DOHH2 (cell line): ENCODE measurements at regions not wholly inside any gene's neighbourhood (a gene's known extent, or its start where the extent isn't known, plus 50 kb on each side); places are given as distances from the start of the nearest gene placed in this dataset.
A peak's percentile ranks its signal among the peaks of the same experiment; 100 is the strongest.

Experiments
- EZH2phosphoT487 ChIP-seq: fragments of 200-600 bp; sonication (generic); IDR thresholded peaks from 2 replicates; pipeline ENCODE4 v1.6.1; 2017; ENCODE audit warnings: borderline replicate concordance, mild to moderate bottlenecking, antibody characterized with exemption, low read length, moderate library complexity, mixed read lengths
- TF ChIP-seq, protein P1 (sequence below): fragments of 200-600 bp; sonication (generic); IDR thresholded peaks from one replicate; pipeline ENCODE4 v1.5.1; 2014; ENCODE audit warnings: antibody characterized with exemption, mild to moderate bottlenecking, low read depth, low read length; ENCODE audit not compliant: poor library complexity, severe bottlenecking

DNA sequence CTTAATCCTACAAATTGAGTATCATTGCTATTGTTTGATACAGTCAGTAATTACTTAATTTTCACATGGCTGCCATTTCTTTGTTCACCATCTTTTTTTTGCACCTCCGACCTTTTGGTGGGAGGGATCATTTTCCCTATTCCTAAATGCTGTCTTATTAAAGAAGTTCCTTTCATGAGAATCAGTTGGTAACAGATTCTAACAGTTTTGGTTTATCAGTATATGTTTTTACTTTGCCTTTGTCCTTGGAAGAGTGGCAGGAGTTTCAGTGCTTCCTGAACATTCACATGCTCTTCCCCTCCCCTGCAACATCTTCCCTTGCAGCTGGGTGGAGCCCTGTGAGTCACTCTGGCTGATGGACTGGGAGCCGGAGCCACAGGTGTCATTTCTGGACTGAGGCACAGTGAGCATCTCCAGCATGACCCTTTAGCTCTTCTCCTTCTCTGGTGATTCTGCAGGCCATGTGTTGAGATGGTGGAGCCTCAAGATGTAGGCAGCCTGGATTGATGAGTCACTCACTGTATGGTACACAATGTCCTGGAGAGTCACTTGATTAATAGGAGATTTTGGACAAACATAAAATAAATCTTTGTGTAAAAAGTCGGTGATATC lies 217.7 kb downstream of the URB2 start:
- TF ChIP-seq, protein P1, sequence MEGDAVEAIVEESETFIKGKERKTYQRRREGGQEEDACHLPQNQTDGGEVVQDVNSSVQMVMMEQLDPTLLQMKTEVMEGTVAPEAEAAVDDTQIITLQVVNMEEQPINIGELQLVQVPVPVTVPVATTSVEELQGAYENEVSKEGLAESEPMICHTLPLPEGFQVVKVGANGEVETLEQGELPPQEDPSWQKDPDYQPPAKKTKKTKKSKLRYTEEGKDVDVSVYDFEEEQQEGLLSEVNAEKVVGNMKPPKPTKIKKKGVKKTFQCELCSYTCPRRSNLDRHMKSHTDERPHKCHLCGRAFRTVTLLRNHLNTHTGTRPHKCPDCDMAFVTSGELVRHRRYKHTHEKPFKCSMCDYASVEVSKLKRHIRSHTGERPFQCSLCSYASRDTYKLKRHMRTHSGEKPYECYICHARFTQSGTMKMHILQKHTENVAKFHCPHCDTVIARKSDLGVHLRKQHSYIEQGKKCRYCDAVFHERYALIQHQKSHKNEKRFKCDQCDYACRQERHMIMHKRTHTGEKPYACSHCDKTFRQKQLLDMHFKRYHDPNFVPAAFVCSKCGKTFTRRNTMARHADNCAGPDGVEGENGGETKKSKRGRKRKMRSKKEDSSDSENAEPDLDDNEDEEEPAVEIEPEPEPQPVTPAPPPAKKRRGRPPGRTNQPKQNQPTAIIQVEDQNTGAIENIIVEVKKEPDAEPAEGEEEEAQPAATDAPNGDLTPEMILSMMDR, result peak; percentile 30
- TF ChIP-seq EZH2phosphoT487, result no peak
